GM13976 (cell line): ENCODE measurements at regions not wholly inside any gene's neighbourhood (a gene's known extent, or its start where the extent isn't known, plus 50 kb on each side); places are given as distances from the start of the nearest gene placed in this dataset.

ENCODE experiments used
- DNase-seq: peaks from one replicate; pipeline ENCODE4 v3.0.0; 2012; ENCODE audit warnings: low spot score
- in situ Hi-C: fragments of 300-500 bp; cut with MboI; formaldehyde crosslinking; loops from one replicate; pipeline ENCODE4 v1.12.0; 2022; ENCODE audit warnings: low sequenced_read_pairs, mixed read lengths, inconsistent platforms; ENCODE audit not compliant: unreplicated experiment
- TF ChIP-seq, protein P1 (sequence below): IDR thresholded peaks from 2 replicates; pipeline ENCODE4 v1.5.1; 2012; ENCODE audit warnings: borderline replicate concordance, mild to moderate bottlenecking; ENCODE audit not compliant: insufficient read depth; ENCODE audit errors: extremely low read depth, missing control alignments, control extremely low read depth

DNA sequence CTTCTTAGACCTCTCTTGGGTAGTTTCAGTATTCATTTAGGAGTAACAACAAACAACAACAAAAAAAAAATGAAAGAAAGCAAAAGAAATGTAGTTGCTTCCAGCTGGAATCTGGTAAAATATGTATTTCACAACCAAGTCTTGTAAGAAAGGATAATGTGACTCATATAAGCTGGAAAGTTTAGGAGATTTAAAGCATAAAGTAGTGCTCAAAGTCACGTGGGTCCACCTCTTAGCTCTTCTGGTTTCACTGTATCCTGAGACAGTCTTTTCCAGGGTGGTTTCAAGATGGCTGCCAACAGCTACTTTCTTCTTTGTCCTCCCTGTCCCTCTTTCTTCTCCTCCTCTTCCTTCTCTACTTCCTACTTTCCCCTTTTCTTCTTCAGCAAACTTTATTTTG is 69.5 kb upstream of the CDK13 start:
- DNase-seq, result no peak
- in situ Hi-C loops, result no loop called here
- TF ChIP-seq, protein P1, sequence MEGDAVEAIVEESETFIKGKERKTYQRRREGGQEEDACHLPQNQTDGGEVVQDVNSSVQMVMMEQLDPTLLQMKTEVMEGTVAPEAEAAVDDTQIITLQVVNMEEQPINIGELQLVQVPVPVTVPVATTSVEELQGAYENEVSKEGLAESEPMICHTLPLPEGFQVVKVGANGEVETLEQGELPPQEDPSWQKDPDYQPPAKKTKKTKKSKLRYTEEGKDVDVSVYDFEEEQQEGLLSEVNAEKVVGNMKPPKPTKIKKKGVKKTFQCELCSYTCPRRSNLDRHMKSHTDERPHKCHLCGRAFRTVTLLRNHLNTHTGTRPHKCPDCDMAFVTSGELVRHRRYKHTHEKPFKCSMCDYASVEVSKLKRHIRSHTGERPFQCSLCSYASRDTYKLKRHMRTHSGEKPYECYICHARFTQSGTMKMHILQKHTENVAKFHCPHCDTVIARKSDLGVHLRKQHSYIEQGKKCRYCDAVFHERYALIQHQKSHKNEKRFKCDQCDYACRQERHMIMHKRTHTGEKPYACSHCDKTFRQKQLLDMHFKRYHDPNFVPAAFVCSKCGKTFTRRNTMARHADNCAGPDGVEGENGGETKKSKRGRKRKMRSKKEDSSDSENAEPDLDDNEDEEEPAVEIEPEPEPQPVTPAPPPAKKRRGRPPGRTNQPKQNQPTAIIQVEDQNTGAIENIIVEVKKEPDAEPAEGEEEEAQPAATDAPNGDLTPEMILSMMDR, result no peak

DNA sequence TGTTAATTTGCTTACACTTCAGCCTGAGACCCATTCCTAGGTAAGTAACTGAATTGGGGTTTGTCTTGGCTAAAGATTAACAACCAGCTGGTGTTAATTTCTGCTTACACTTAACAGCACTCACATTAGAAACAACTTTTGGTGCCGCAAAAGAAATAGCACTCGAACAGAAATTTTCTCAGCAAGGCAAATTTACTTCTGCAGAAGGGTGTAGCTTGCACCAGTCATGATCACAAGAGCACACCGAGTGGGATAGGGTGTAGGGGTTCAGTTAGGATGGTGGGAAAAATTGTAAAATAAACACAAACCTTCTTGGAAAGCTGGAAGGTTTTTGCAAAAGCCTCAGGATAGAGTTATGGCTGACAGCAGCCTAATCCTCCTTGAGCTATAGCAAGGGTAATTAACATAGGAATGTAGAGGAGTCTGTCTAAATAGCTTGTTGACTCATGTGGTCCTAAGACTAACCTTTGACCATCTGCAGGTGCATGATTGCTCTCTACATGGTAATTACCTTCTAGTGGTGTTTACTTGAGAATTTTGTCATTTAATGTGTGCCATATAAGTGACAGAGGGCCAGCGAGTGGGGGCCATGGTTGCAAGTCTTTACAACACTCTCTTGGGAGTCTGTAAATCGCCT is 67.8 kb upstream of the CDK13 start:
- in situ Hi-C loops, result no loop called here
- TF ChIP-seq, protein P1, result no peak
- DNase-seq, result no peak

DNA sequence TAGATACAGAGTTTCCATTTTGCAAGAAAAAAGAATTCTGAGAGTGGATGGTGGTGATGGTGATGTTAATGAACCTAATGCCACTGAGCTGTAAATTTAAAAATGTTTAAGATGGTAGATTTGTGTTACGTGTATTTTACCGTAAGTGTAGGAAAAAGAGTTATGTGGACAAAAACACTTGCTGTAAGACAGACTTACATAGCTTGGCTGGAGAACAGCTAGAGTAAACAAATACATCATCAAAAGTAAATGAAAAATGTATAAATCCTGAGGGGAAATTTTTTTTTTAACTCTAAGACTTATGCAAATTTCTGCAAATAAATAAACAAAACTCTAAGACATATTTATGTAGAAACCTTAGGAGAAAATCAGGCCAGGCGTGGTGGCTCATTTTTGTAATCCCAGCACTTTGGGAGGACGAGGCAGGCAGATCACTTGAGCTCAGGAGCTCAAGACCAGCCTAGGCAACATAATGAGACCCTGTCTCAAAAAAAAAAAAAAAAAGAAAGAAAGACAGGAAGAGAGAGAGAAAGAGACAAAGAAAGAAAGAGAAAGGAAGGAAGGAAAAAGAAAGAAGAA is 66.2 kb upstream of the CDK13 start:
- in situ Hi-C loops, result no loop called here
- TF ChIP-seq, protein P1, result no peak
- no peak for DNase-seq

DNA sequence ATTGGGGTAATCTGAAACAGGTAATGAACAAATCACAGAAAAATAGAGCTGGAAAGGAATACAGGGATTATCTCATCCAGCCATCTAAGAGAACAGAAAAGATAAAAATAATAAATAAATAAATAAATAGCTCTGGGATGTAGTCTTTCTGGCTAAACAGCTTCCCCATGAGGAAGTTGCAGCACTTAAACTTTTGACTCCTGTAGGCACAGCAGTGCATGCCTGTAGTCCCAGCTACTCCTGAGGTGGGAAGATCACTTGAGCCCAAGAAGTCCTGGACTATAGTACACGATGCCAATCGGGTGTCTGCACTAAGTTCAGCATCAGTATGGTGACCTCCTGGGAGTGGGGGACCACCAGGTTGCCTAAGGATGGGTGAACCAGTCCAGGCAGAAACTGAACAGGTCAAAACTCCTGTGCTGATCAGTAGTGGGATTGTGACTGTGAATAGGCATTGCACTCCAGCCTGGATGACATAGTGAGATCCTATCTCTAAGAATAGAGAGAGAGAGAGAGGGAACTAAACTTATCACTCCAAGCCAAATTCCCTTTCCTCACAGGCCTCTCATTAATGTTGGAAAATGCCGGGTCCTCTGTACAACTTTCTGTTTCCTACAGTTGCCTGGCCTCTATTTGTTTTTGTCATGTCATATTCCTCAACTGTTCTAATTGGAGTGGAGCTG is 61.7 kb upstream of the CDK13 start:
- DNase-seq, result no peak
- in situ Hi-C loops, result no loop called here
- TF ChIP-seq, protein P1, result no peak

DNA sequence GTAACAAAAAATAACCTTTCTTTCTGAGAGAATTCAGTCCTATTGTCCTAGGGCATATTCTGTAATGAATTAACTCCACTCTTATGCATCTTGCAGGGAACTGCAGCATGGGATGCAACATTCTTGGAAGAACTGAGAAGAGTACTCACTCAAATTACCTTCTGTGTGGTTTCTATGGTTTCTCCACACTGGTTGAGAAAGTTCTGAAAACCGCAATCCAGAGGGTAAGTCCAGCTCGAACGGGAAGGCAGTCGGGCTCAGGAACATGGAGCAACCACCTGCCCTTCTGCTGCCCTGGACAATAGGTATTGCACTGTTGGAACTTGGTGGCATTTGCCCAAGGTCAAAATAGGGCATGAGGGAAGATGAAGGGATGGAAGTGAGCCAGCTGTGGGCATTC is 59.6 kb upstream of the CDK13 start:
- TF ChIP-seq, protein P1, result no peak
- no peak for DNase-seq
- in situ Hi-C loops, result no loop called here

DNA sequence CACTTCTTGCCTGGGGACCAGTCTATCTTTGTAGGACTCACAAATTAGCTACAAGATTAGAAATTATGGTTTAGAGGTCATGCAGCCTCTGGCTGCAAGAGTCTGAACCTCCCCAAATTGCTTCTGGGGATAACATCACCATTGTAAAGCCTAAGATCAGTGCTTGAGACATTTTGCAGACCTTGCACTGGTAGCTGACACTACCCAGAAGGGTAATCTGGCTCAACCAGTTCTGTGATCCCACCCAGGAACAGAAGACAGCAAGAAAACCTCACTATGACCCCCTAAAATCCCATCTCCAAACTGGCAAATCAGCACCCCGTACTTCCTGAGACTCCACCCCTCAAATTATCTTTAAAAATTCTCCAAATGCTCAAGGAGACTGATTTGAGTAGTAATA is 58.2 kb upstream of the CDK13 start:
- in situ Hi-C loops, result no loop called here
- TF ChIP-seq, protein P1, result no peak
- no peak for DNase-seq
